ENCODE measurements at regions not wholly inside any gene's neighbourhood (a gene's known extent, or its start where the extent isn't known, plus 50 kb on each side); places are given as distances from the start of the nearest gene placed in this dataset.
"Not testable (repeated sequence)": the region's sequence is repeated elsewhere in the genome, so short reads cannot be mapped to it uniquely, and the experiment has no call there.

GRCh38 chr11:95641495-95641894 is 148.1 kb downstream of the FAM76B start:
- DNase-seq: no peak

- DNase-seq: no peak
These were observed 151.1 kb downstream of the FAM76B start for GRCh38 chr11:95638501-95638900.

GRCh38 chr11:95625164-95625900 is 164.2 kb downstream of the FAM76B start:
- DNase-seq: no peak

GRCh38 chr11:95616256-95616804 is 173.3 kb downstream of the FAM76B start:
- DNase-seq: no peak

GRCh38 chr11:95611827-95612226 is 177.8 kb downstream of the FAM76B start:
- DNase-seq: no peak

- not testable (repeated sequence) for DNase-seq
These were observed 179.4 kb downstream of the FAM76B start for GRCh38 chr11:95610185-95610584.

- no peak for DNase-seq
These were observed 181.5 kb downstream of the FAM76B start for GRCh38 chr11:95608093-95608492.

- DNase-seq: no peak
These were observed 182.8 kb downstream of the FAM76B start for GRCh38 chr11:95606824-95607223.

- no peak for DNase-seq
These were observed 184.2 kb downstream of the FAM76B start for GRCh38 chr11:95605271-95605940.

GRCh38 chr11:95599959-95600586 is 189.5 kb downstream of the FAM76B start:
- DNase-seq: no peak

GRCh38 chr11:95595973-95596489 is 193.6 kb downstream of the FAM76B start:
- no peak for DNase-seq

- no peak for DNase-seq
These were observed 194.0 kb downstream of the FAM76B start for GRCh38 chr11:95595541-95595940.

- no peak for DNase-seq
These were observed 196.5 kb downstream of the FAM76B start for GRCh38 chr11:95593111-95593510.

GRCh38 chr11:95592471-95592870 is 197.1 kb downstream of the FAM76B start:
- no peak for DNase-seq

- DNase-seq: no peak
These were observed 199.5 kb downstream of the FAM76B start for GRCh38 chr11:95589893-95590612.

- DNase-seq: no peak
These were observed 200.8 kb downstream of the FAM76B start for GRCh38 chr11:95588821-95589220.

GRCh38 chr11:95586661-95587060 is 202.9 kb downstream of the FAM76B start:
- no peak for DNase-seq

- no peak for DNase-seq
These were observed 203.4 kb downstream of the FAM76B start for GRCh38 chr11:95586155-95586554.

- DNase-seq: no peak
These were observed 203.9 kb downstream of the FAM76B start for GRCh38 chr11:95585752-95586077.

GRCh38 chr11:95585069-95585751 is 204.4 kb downstream of the FAM76B start:
- no peak for DNase-seq

- DNase-seq: no peak
These were observed 205.0 kb downstream of the FAM76B start for GRCh38 chr11:95584589-95584988.

- no peak for DNase-seq
These were observed 205.4 kb downstream of the FAM76B start for GRCh38 chr11:95584180-95584579.
